AG10803 (cell line): ENCODE measurements at regions not wholly inside any gene's neighbourhood (a gene's known extent, or its start where the extent isn't known, plus 50 kb on each side); places are given as distances from the start of the nearest gene placed in this dataset.
"Not testable (repeated sequence)": the region's sequence is repeated elsewhere in the genome, so short reads cannot be mapped to it uniquely, and the experiment has no call there.

Experiments
- DNase-seq: peaks from one replicate; pipeline ENCODE4 v3.0.0; 2010; ENCODE audit warnings: low read depth
- H3K4me3 ChIP-seq: 2 replicates; pipeline ENCODE4 v1.5.1; 2011; ENCODE audit warnings: mild to moderate bottlenecking, low read length, control low read depth
- CTCF ChIP-seq: conservative IDR thresholded peaks from 2 replicates; pipeline ENCODE4 v1.5.1; 2011; ENCODE audit warnings: mild to moderate bottlenecking, low read length, control low read depth, inconsistent platforms

GRCh38 chr6:14550822-14551221 lies 433.2 kb downstream of the CD83 start:
- TF ChIP-seq CTCF, result no peak
- DNase-seq, result peak; percentile 43
- no peak overlapping the region for H3K4me3 ChIP-seq

- DNase-seq, H3K4me3 ChIP-seq: not testable (repeated sequence)
These were observed 434.0 kb downstream of the CD83 start for GRCh38 chr6:14551601-14552000.

GRCh38 chr6:14552891-14553290 lies 435.3 kb downstream of the CD83 start:
- no peak overlapping the region for H3K4me3 ChIP-seq
- no peak for TF ChIP-seq CTCF
- no peak for DNase-seq

GRCh38 chr6:14553515-14553914 lies 435.9 kb downstream of the CD83 start:
- DNase-seq, result no peak
- H3K4me3 ChIP-seq, result no peak overlapping the region
- TF ChIP-seq CTCF, result no peak

GRCh38 chr6:14555804-14556203 lies 438.2 kb downstream of the CD83 start:
- H3K4me3 ChIP-seq, result no peak overlapping the region
- no peak for TF ChIP-seq CTCF
- no peak for DNase-seq

- no peak for TF ChIP-seq CTCF
- peak; percentile 25 for DNase-seq
- no peak overlapping the region for H3K4me3 ChIP-seq
These were observed 442.4 kb downstream of the CD83 start for GRCh38 chr6:14559746-14560536.

- H3K4me3 ChIP-seq, DNase-seq: not testable (repeated sequence)
These were observed 444.0 kb downstream of the CD83 start for GRCh38 chr6:14561563-14561962.

- H3K4me3 ChIP-seq, result no peak overlapping the region
- no peak for DNase-seq
- TF ChIP-seq CTCF, result no peak
These were observed 450.3 kb downstream of the CD83 start for GRCh38 chr6:14567842-14568241.
